ENCODE measurements at regions not wholly inside any gene's neighbourhood (a gene's known extent, or its start where the extent isn't known, plus 50 kb on each side); places are given as distances from the start of the nearest gene placed in this dataset.

GRCh38 chr12:118880720-118881493 is 100.4 kb upstream of the SRRM4 start:
- Histone ChIP-seq H3K4me1 (ENCODE audit: control insufficient read depth, insufficient read depth, low read length) (peaks cover 5% of the 10 kb centered on the region), H3K4me3 (ENCODE audit: low read depth, low read length) (no peak overlapping the region), H3K36me3 (ENCODE audit: control insufficient read depth, insufficient read depth, low read length) (no peaks in the 10 kb centered on the region), H3K9me3 (ENCODE audit: control insufficient read depth, insufficient read depth, low read length) (no peaks in the 10 kb centered on the region), H3K27me3 (ENCODE audit: control insufficient read depth, insufficient read depth, low read length) (no peaks in the 10 kb centered on the region), H3K9ac (ENCODE audit: low read depth, low read length) (no peak overlapping the region)

- no peaks in the 10 kb centered on the region for H3K27me3 ChIP-seq (ENCODE audit: control insufficient read depth, insufficient read depth, low read length)
- H3K9ac ChIP-seq (ENCODE audit: low read depth, low read length) = no peak overlapping the region
- no peak overlapping the region for H3K4me3 ChIP-seq (ENCODE audit: low read depth, low read length)
- no peaks in the 10 kb centered on the region for H3K9me3 ChIP-seq (ENCODE audit: control insufficient read depth, insufficient read depth, low read length)
- H3K4me1 ChIP-seq (ENCODE audit: control insufficient read depth, insufficient read depth, low read length) = no peaks in the 10 kb centered on the region
- H3K36me3 ChIP-seq (ENCODE audit: control insufficient read depth, insufficient read depth, low read length) = no peaks in the 10 kb centered on the region
Measured at GRCh38 chr12:118884226-118884625, 97.1 kb upstream of the SRRM4 start.

GRCh38 chr12:118900993-118901392 is 80.3 kb upstream of the SRRM4 start:
- H3K27me3 ChIP-seq (ENCODE audit: control insufficient read depth, insufficient read depth, low read length) = peaks cover 8% of the 10 kb centered on the region
- H3K36me3 ChIP-seq (ENCODE audit: control insufficient read depth, insufficient read depth, low read length) = no peaks in the 10 kb centered on the region
- H3K9ac ChIP-seq (ENCODE audit: low read depth, low read length) = no peak overlapping the region
- no peaks in the 10 kb centered on the region for H3K4me1 ChIP-seq (ENCODE audit: control insufficient read depth, insufficient read depth, low read length)
- H3K4me3 ChIP-seq (ENCODE audit: low read depth, low read length) = no peak overlapping the region
- H3K9me3 ChIP-seq (ENCODE audit: control insufficient read depth, insufficient read depth, low read length) = no peaks in the 10 kb centered on the region

- Histone ChIP-seq H3K27me3 (ENCODE audit: control insufficient read depth, insufficient read depth, low read length) (no peaks in the 10 kb centered on the region), H3K9ac (ENCODE audit: low read depth, low read length) (no peak overlapping the region), H3K36me3 (ENCODE audit: control insufficient read depth, insufficient read depth, low read length) (no peaks in the 10 kb centered on the region), H3K9me3 (ENCODE audit: control insufficient read depth, insufficient read depth, low read length) (no peaks in the 10 kb centered on the region), H3K4me1 (ENCODE audit: control insufficient read depth, insufficient read depth, low read length) (no peaks in the 10 kb centered on the region), H3K4me3 (ENCODE audit: low read depth, low read length) (no peak overlapping the region)
Measured at GRCh38 chr12:118908811-118909210, 72.5 kb upstream of the SRRM4 start.

GRCh38 chr12:118912697-118913270 is 68.6 kb upstream of the SRRM4 start:
- Histone ChIP-seq H3K9me3 (ENCODE audit: control insufficient read depth, insufficient read depth, low read length) (no peaks in the 10 kb centered on the region), H3K4me1 (ENCODE audit: control insufficient read depth, insufficient read depth, low read length) (no peaks in the 10 kb centered on the region), H3K36me3 (ENCODE audit: control insufficient read depth, insufficient read depth, low read length) (no peaks in the 10 kb centered on the region), H3K4me3 (ENCODE audit: low read depth, low read length) (no peak overlapping the region), H3K9ac (ENCODE audit: low read depth, low read length) (no peak overlapping the region), H3K27me3 (ENCODE audit: control insufficient read depth, insufficient read depth, low read length) (no peaks in the 10 kb centered on the region)

- no peaks in the 10 kb centered on the region for H3K4me1 ChIP-seq (ENCODE audit: control insufficient read depth, insufficient read depth, low read length)
- H3K36me3 ChIP-seq (ENCODE audit: control insufficient read depth, insufficient read depth, low read length) = no peaks in the 10 kb centered on the region
- peaks cover 4% of the 10 kb centered on the region for H3K27me3 ChIP-seq (ENCODE audit: control insufficient read depth, insufficient read depth, low read length)
- H3K9ac ChIP-seq (ENCODE audit: low read depth, low read length) = no peak overlapping the region
- no peaks in the 10 kb centered on the region for H3K9me3 ChIP-seq (ENCODE audit: control insufficient read depth, insufficient read depth, low read length)
- H3K4me3 ChIP-seq (ENCODE audit: low read depth, low read length) = no peak overlapping the region
Measured at GRCh38 chr12:118921761-118922160, 59.6 kb upstream of the SRRM4 start.

- Histone ChIP-seq H3K9ac (ENCODE audit: low read depth, low read length) (no peak overlapping the region), H3K4me1 (ENCODE audit: control insufficient read depth, insufficient read depth, low read length) (no peaks in the 10 kb centered on the region), H3K36me3 (ENCODE audit: control insufficient read depth, insufficient read depth, low read length) (no peaks in the 10 kb centered on the region), H3K9me3 (ENCODE audit: control insufficient read depth, insufficient read depth, low read length) (no peaks in the 10 kb centered on the region), H3K27me3 (ENCODE audit: control insufficient read depth, insufficient read depth, low read length) (peaks cover 4% of the 10 kb centered on the region), H3K4me3 (ENCODE audit: low read depth, low read length) (no peak overlapping the region)
Measured at GRCh38 chr12:118922405-118922804, 58.9 kb upstream of the SRRM4 start.

- Histone ChIP-seq H3K9me3 (ENCODE audit: control insufficient read depth, insufficient read depth, low read length) (no peaks in the 10 kb centered on the region), H3K36me3 (ENCODE audit: control insufficient read depth, insufficient read depth, low read length) (no peaks in the 10 kb centered on the region), H3K4me1 (ENCODE audit: control insufficient read depth, insufficient read depth, low read length) (no peaks in the 10 kb centered on the region), H3K27me3 (ENCODE audit: control insufficient read depth, insufficient read depth, low read length) (no peaks in the 10 kb centered on the region), H3K4me3 (ENCODE audit: low read depth, low read length) (no peak overlapping the region), H3K9ac (ENCODE audit: low read depth, low read length) (no peak overlapping the region)
Measured at GRCh38 chr12:118925407-118925806, 55.9 kb upstream of the SRRM4 start.

GRCh38 chr12:118925826-118926225 is 55.5 kb upstream of the SRRM4 start:
- H3K4me3 ChIP-seq (ENCODE audit: low read depth, low read length) = no peak overlapping the region
- H3K4me1 ChIP-seq (ENCODE audit: control insufficient read depth, insufficient read depth, low read length) = no peaks in the 10 kb centered on the region

More at GRCh38 chr12:118925826-118926225, 55.5 kb upstream of the SRRM4 start:
- Histone ChIP-seq H3K36me3 (ENCODE audit: control insufficient read depth, insufficient read depth, low read length) (no peaks in the 10 kb centered on the region), H3K27me3 (ENCODE audit: control insufficient read depth, insufficient read depth, low read length) (no peaks in the 10 kb centered on the region), H3K9ac (ENCODE audit: low read depth, low read length) (no peak overlapping the region), H3K9me3 (ENCODE audit: control insufficient read depth, insufficient read depth, low read length) (no peaks in the 10 kb centered on the region)
